ENCODE measurements at regions not wholly inside any gene's neighbourhood (a gene's known extent, or its start where the extent isn't known, plus 50 kb on each side); places are given as distances from the start of the nearest gene placed in this dataset.

- DNase-seq (ENCODE audit: low spot score), result no peak
- intact Hi-C loops (cut with DNase I), result no loop called here
Observed at GRCh38 chr6:48280035-48280620, 169.1 kb upstream of the PTCHD4 start.

- DNase-seq (ENCODE audit: low spot score), result no peak
- intact Hi-C loops (cut with DNase I), result no loop called here
Observed at GRCh38 chr6:48278261-48278660, 167.3 kb upstream of the PTCHD4 start.

- no peak for DNase-seq (ENCODE audit: low spot score)
- intact Hi-C loops (cut with DNase I), result no loop called here
Observed at GRCh38 chr6:48272518-48272917, 161.5 kb upstream of the PTCHD4 start.

- intact Hi-C loops (cut with DNase I), result no loop called here
- no peak for DNase-seq (ENCODE audit: low spot score)
Observed at GRCh38 chr6:48255094-48255493, 144.1 kb upstream of the PTCHD4 start.

GRCh38 chr6:48249071-48249470 lies 138.1 kb upstream of the PTCHD4 start:
- DNase-seq (ENCODE audit: low spot score), result no peak
- intact Hi-C loops (cut with DNase I), result no loop called here

GRCh38 chr6:48243071-48243470 lies 132.1 kb upstream of the PTCHD4 start:
- no peak for DNase-seq (ENCODE audit: low spot score)
- intact Hi-C loops (cut with DNase I), result no loop called here

GRCh38 chr6:48240287-48240686 lies 129.3 kb upstream of the PTCHD4 start:
- intact Hi-C loops (cut with DNase I), result no loop called here

GRCh38 chr6:48236375-48236774 lies 125.4 kb upstream of the PTCHD4 start:
- intact Hi-C loops (cut with DNase I), result no loop called here
- no peak for DNase-seq (ENCODE audit: low spot score)

More at GRCh38 chr6:48240287-48240686, 129.3 kb upstream of the PTCHD4 start:
- no peak for DNase-seq (ENCODE audit: low spot score)

- DNase-seq (ENCODE audit: low spot score), result no peak
- intact Hi-C loops (cut with DNase I), result no loop called here
Observed at GRCh38 chr6:48233063-48233462, 122.1 kb upstream of the PTCHD4 start.

- no peak for DNase-seq (ENCODE audit: low spot score)
- intact Hi-C loops (cut with DNase I), result no loop called here
Observed at GRCh38 chr6:48229841-48230240, 118.8 kb upstream of the PTCHD4 start.

- no peak for DNase-seq (ENCODE audit: low spot score)
- intact Hi-C loops (cut with DNase I), result no loop called here
Observed at GRCh38 chr6:48222241-48222640, 111.2 kb upstream of the PTCHD4 start.

GRCh38 chr6:48213076-48213788 lies 102.2 kb upstream of the PTCHD4 start:
- intact Hi-C loops (cut with DNase I), result no loop called here
- DNase-seq (ENCODE audit: low spot score), result no peak

- intact Hi-C loops (cut with DNase I), result no loop called here
Observed at GRCh38 chr6:48212501-48212900, 101.5 kb upstream of the PTCHD4 start.

GRCh38 chr6:48206091-48206490 lies 95.1 kb upstream of the PTCHD4 start:
- intact Hi-C loops (cut with DNase I), result no loop called here
- DNase-seq (ENCODE audit: low spot score), result no peak

More at GRCh38 chr6:48212501-48212900, 101.5 kb upstream of the PTCHD4 start:
- no peak for DNase-seq (ENCODE audit: low spot score)

- no peak for DNase-seq (ENCODE audit: low spot score)
Observed at GRCh38 chr6:48200869-48201390, 89.9 kb upstream of the PTCHD4 start.

GRCh38 chr6:48199499-48199898 lies 88.5 kb upstream of the PTCHD4 start:
- no peak for DNase-seq (ENCODE audit: low spot score)
- intact Hi-C loops (cut with DNase I), result no loop called here

More at GRCh38 chr6:48200869-48201390, 89.9 kb upstream of the PTCHD4 start:
- intact Hi-C loops (cut with DNase I), result no loop called here

GRCh38 chr6:48197941-48198340 lies 86.9 kb upstream of the PTCHD4 start:
- no peak for DNase-seq (ENCODE audit: low spot score)
- intact Hi-C loops (cut with DNase I), result no loop called here

- no peak for DNase-seq (ENCODE audit: low spot score)
- intact Hi-C loops (cut with DNase I), result no loop called here
Observed at GRCh38 chr6:48194596-48195295, 83.7 kb upstream of the PTCHD4 start.

- intact Hi-C loops (cut with DNase I), result no loop called here
- DNase-seq (ENCODE audit: low spot score), result no peak
Observed at GRCh38 chr6:48188158-48188557, 77.2 kb upstream of the PTCHD4 start.

GRCh38 chr6:48186746-48187145 lies 75.7 kb upstream of the PTCHD4 start:
- no peak for DNase-seq (ENCODE audit: low spot score)
- intact Hi-C loops (cut with DNase I), result no loop called here
